H9 (cell line): ENCODE measurements at regions not wholly inside any gene's neighbourhood (a gene's known extent, or its start where the extent isn't known, plus 50 kb on each side); places are given as distances from the start of the nearest gene placed in this dataset.

Experiments
- DNase-seq: peaks from one replicate; pipeline ENCODE4 v3.0.0-alpha.2; 2017
- H2AFZ ChIP-seq: one replicate; pipeline ENCODE4 v1.6.1; 2013; ENCODE audit warnings: mild to moderate bottlenecking, low read length, control low read depth, moderate library complexity
- H2AK5ac ChIP-seq: 2 replicates; pipeline ENCODE4 v1.6.1; 2013; ENCODE audit warnings: low read length, control low read depth, mixed read lengths; ENCODE audit not compliant: insufficient read length
- H2BK120ac ChIP-seq: one replicate; pipeline ENCODE4 v1.6.1; 2013; ENCODE audit warnings: low read depth, mild to moderate bottlenecking, low read length, control low read depth, inconsistent platforms; ENCODE audit not compliant: poor library complexity, severe bottlenecking
- H2BK12ac ChIP-seq: 2 replicates; pipeline ENCODE4 v1.6.1; 2013; ENCODE audit warnings: low read length, control low read depth, mixed read lengths, low read depth; ENCODE audit not compliant: insufficient read length
- H2BK15ac ChIP-seq: 2 replicates; pipeline ENCODE4 v1.6.1; 2013; ENCODE audit warnings: low read depth, low read length, control low read depth
- H2BK20ac ChIP-seq: one replicate; pipeline ENCODE4 v1.6.1; 2013; ENCODE audit warnings: low read depth, mild to moderate bottlenecking, low read length, control low read depth, inconsistent platforms; ENCODE audit not compliant: poor library complexity, severe bottlenecking
- H2BK5ac ChIP-seq: 2 replicates; pipeline ENCODE4 v1.6.1; 2013; ENCODE audit warnings: low read length, control low read depth, mixed read lengths; ENCODE audit not compliant: insufficient read length
- H3K14ac ChIP-seq: 2 replicates; pipeline ENCODE4 v1.6.1; 2013; ENCODE audit warnings: low read length, control low read depth; ENCODE audit not compliant: insufficient read depth
- H3K18ac ChIP-seq: 2 replicates; pipeline ENCODE4 v1.6.1; 2013; ENCODE audit warnings: low read depth, mild to moderate bottlenecking, mixed read lengths, low read length, control low read depth; ENCODE audit not compliant: insufficient read length
- H3K23ac ChIP-seq: 2 replicates; pipeline ENCODE4 v1.6.1; 2013; ENCODE audit warnings: low read length, control low read depth, mixed read lengths, low read depth; ENCODE audit not compliant: insufficient read length
- H3K23me2 ChIP-seq: 2 replicates; pipeline ENCODE4 v1.6.1; 2013; ENCODE audit warnings: low read depth, mild to moderate bottlenecking, mixed read lengths, low read length, control low read depth; ENCODE audit not compliant: insufficient read length, poor library complexity, severe bottlenecking
- H3K27ac ChIP-seq: 2 replicates; pipeline ENCODE4 v1.5.1; 2013; ENCODE audit warnings: low read length, control low read depth, mixed read lengths, low read depth; ENCODE audit not compliant: insufficient read length
- H3K27me3 ChIP-seq: 2 replicates; pipeline ENCODE4 v1.6.1; 2013; ENCODE audit warnings: low read length, control low read depth, inconsistent platforms; ENCODE audit not compliant: insufficient read depth
- H3K4ac ChIP-seq: 2 replicates; pipeline ENCODE4 v1.6.1; 2013; ENCODE audit warnings: low read depth, mild to moderate bottlenecking, control low read depth, inconsistent platforms, low read length, moderate library complexity
- H3K4me1 ChIP-seq: 2 replicates; pipeline ENCODE4 v1.6.1; 2013; ENCODE audit warnings: low read length, control low read depth, inconsistent platforms; ENCODE audit not compliant: insufficient read depth
- H3K4me2 ChIP-seq: 2 replicates; pipeline ENCODE4 v1.6.1; 2013; ENCODE audit warnings: low read length, control low read depth, mixed read lengths; ENCODE audit not compliant: insufficient read length, insufficient read depth
- H3K56ac ChIP-seq: 2 replicates; pipeline ENCODE4 v1.6.1; 2013; ENCODE audit warnings: low read depth, mild to moderate bottlenecking, mixed read lengths, low read length, control low read depth; ENCODE audit not compliant: insufficient read length
- H3K79me1 ChIP-seq: 2 replicates; pipeline ENCODE4 v1.6.1; 2013; ENCODE audit warnings: low read depth, mild to moderate bottlenecking, moderate library complexity, low read length, control low read depth, inconsistent platforms; ENCODE audit not compliant: insufficient read depth, poor library complexity, severe bottlenecking
- H3K79me2 ChIP-seq: 2 replicates; pipeline ENCODE4 v1.6.1; 2013; ENCODE audit warnings: low read length, control low read depth, inconsistent platforms; ENCODE audit not compliant: insufficient read depth
- H3K9ac ChIP-seq: 2 replicates; pipeline ENCODE4 v1.6.1; 2013; ENCODE audit warnings: low read length, control low read depth, mixed read lengths; ENCODE audit not compliant: insufficient read length; ENCODE audit errors: extremely low read depth
- H3K9me3 ChIP-seq: one replicate; pipeline ENCODE4 v1.6.1; 2013; ENCODE audit warnings: low read depth, low read length, inconsistent platforms; ENCODE audit not compliant: control insufficient read depth
- H3T11ph ChIP-seq: one replicate; pipeline ENCODE4 v1.6.1; 2013; ENCODE audit warnings: mild to moderate bottlenecking, low read length, control low read depth, inconsistent platforms
- H4K20me1 ChIP-seq: one replicate; pipeline ENCODE4 v1.6.1; 2013; ENCODE audit not compliant: control insufficient read depth, insufficient read length, insufficient read depth
- H4K5ac ChIP-seq: 2 replicates; pipeline ENCODE4 v1.6.1; 2013; ENCODE audit warnings: low read depth, mild to moderate bottlenecking, mixed read lengths, low read length, control low read depth; ENCODE audit not compliant: insufficient read length
- H4K8ac ChIP-seq: replicated peaks from 2 replicates; pipeline ENCODE4 v1.6.1; 2013; ENCODE audit warnings: low read length, control low read depth, mixed read lengths, low read depth; ENCODE audit not compliant: insufficient read length
- H4K91ac ChIP-seq: 2 replicates; pipeline ENCODE4 v1.6.1; 2013; ENCODE audit warnings: low read depth, mild to moderate bottlenecking, moderate library complexity, mixed read lengths, low read length, control low read depth; ENCODE audit not compliant: insufficient read length
- H3K27ac Mint-ChIP-seq, 3 experiments: 2 replicates in 2 of 3; 3 replicates in 1 of 3; pipeline ENCODE4 v1.8.0; 2020 to 2021; ENCODE audit warnings: mixed read lengths in 3 of 3, mild to moderate bottlenecking in 1 of 3, moderate library complexity in 1 of 3
- H3K27me3 Mint-ChIP-seq: 2 replicates; pipeline ENCODE4 v1.8.0; 2021; ENCODE audit warnings: low read depth, mild to moderate bottlenecking, moderate library complexity, mixed read lengths
- H3K36me3 Mint-ChIP-seq, 3 experiments: 2 replicates in 2 of 3; 3 replicates in 1 of 3; pipeline ENCODE4 v1.8.0; 2020 to 2021; ENCODE audit warnings: low read depth in 3 of 3, mixed read lengths in 3 of 3; ENCODE audit not compliant: insufficient read depth in 1 of 3
- H3K4me1 Mint-ChIP-seq, 2 experiments: 2 replicates each; pipeline ENCODE4 v1.8.0; 2020; ENCODE audit warnings: mixed read lengths in 2 of 2
- H3K4me3 Mint-ChIP-seq, 2 experiments: 2 replicates in 1 of 2; 3 replicates in 1 of 2; pipeline ENCODE4 v1.8.0; 2020 to 2021; ENCODE audit warnings: mild to moderate bottlenecking in 2 of 2, mixed read lengths in 2 of 2, moderate library complexity in 1 of 2
- H3K9me3 Mint-ChIP-seq, 2 experiments: 2 replicates in 1 of 2; 3 replicates in 1 of 2; pipeline ENCODE4 v1.8.0; 2020; ENCODE audit warnings: mild to moderate bottlenecking in 2 of 2, mixed read lengths in 2 of 2, moderate library complexity in 1 of 2
- WGBS: extraction: QIAGEN DNeasy Blood & Tissue Kit; methylation state at CpG from one replicate; pipeline ENCODE4 v1.1.7; 2013; ENCODE audit warnings: missing lambda C conversion rate, low lambda C conversion rate, mixed read lengths; ENCODE audit not compliant: insufficient read length; ENCODE audit errors: extremely low coverage; 5-methylcytosine and 5-hydroxymethylcytosine counted together
- TF ChIP-seq, protein P1 (sequence below): fragments of 200-600 bp; sonication (generic); conservative IDR thresholded peaks from 3 replicates; pipeline ENCODE4 v1.8.0; 2021; ENCODE audit warnings: antibody characterized with exemption, mild to moderate bottlenecking

DNA sequence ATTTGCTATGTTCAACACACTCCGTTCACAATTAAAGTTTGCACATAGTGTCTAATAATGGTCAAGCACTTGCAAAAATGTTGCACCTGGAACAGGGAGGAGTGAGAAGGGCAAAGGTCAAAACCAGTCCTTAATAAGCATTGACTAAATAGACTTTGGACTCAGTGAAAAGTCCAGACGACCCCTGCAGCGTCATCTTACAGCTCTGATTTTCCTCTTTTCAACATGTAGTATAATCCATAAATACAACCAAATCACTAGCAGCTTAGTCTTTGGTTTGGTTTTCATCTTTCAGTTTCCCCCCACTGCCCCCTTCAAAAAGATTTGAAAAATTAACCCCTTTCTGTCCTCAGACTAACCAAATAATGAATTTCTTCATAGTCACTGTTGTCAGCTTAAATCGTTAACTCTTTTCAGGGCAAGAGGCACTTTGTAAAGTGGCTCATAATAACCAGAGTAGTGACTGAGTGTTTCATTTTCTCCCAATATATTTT lies 290.3 kb downstream of the PTPRC start:
- no peaks in the 10 kb centered on the region for H3K36me3 Mint-ChIP-seq
- no peak overlapping the region for H4K8ac ChIP-seq
- H4K91ac ChIP-seq = no peak overlapping the region
- no peak overlapping the region for H2AFZ ChIP-seq
- no peak for DNase-seq
- no peak overlapping the region for H3K18ac ChIP-seq
- no peaks in the 10 kb centered on the region for H4K20me1 ChIP-seq
- no peaks in the 10 kb centered on the region for H3K27me3 ChIP-seq
- H2AK5ac ChIP-seq = no peak overlapping the region
- H2BK5ac ChIP-seq = no peak overlapping the region
- WGBS = no CpG with 5 or more reads among the region's 4 CpGs
- H3K4ac ChIP-seq = no peak overlapping the region
- H3K4me3 Mint-ChIP-seq = no peak overlapping the region
- H3K56ac ChIP-seq = no peak overlapping the region
- H3K27me3 Mint-ChIP-seq = no peaks in the 10 kb centered on the region
- H3T11ph ChIP-seq = no peak overlapping the region
- no peaks in the 10 kb centered on the region for H3K79me2 ChIP-seq
- H3K4me1 Mint-ChIP-seq = peaks cover 8 to 10% of the 10 kb centered on the region in 2 experiments
- H3K4me1 ChIP-seq = peaks cover 2% of the 10 kb centered on the region; the same call in 1 of the 2 replicates
- no peak overlapping the region for H3K9ac ChIP-seq
- H2BK15ac ChIP-seq = no peak overlapping the region
- H3K9me3 ChIP-seq = no peaks in the 10 kb centered on the region
- H4K5ac ChIP-seq = no peak overlapping the region
- no peak overlapping the region for H3K14ac ChIP-seq
- H3K79me1 ChIP-seq = no peaks in the 10 kb centered on the region
- H2BK120ac ChIP-seq = no peak overlapping the region
- H3K4me2 ChIP-seq = no peak overlapping the region
- no peak overlapping the region for H3K27ac ChIP-seq
- H2BK20ac ChIP-seq = no peak overlapping the region
- no peaks in the 10 kb centered on the region for H3K9me3 Mint-ChIP-seq
- H3K23ac ChIP-seq = no peak overlapping the region
- no peaks in the 10 kb centered on the region for H3K23me2 ChIP-seq
- TF ChIP-seq, protein P1, sequence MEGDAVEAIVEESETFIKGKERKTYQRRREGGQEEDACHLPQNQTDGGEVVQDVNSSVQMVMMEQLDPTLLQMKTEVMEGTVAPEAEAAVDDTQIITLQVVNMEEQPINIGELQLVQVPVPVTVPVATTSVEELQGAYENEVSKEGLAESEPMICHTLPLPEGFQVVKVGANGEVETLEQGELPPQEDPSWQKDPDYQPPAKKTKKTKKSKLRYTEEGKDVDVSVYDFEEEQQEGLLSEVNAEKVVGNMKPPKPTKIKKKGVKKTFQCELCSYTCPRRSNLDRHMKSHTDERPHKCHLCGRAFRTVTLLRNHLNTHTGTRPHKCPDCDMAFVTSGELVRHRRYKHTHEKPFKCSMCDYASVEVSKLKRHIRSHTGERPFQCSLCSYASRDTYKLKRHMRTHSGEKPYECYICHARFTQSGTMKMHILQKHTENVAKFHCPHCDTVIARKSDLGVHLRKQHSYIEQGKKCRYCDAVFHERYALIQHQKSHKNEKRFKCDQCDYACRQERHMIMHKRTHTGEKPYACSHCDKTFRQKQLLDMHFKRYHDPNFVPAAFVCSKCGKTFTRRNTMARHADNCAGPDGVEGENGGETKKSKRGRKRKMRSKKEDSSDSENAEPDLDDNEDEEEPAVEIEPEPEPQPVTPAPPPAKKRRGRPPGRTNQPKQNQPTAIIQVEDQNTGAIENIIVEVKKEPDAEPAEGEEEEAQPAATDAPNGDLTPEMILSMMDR = no peak
- H2BK12ac ChIP-seq = no peak overlapping the region
- H3K27ac Mint-ChIP-seq = no peak overlapping the region
